AG04449 (cell line): ENCODE measurements at regions not wholly inside any gene's neighbourhood (a gene's known extent, or its start where the extent isn't known, plus 50 kb on each side); places are given as distances from the start of the nearest gene placed in this dataset.

ENCODE experiments used
- CTCF ChIA-PET: fragments of 350-600 bp; formaldehyde crosslinking; extraction: SDS; loops from one replicate; lab custom pipeline; 2021; ENCODE audit warnings: antibody characterized with exemption; lab: Yijun Ruan, JAX
- POLR2A ChIA-PET: fragments of 400-600, 350-600 bp; formaldehyde crosslinking; extraction: SDS; loops from one replicate; lab custom pipeline; 2020; ENCODE audit warnings: antibody characterized with exemption, inconsistent platforms; lab: Yijun Ruan, JAX
- DNase-seq: peaks from one replicate; pipeline ENCODE4 v3.0.0-alpha.2; 2010; ENCODE audit warnings: low read depth, low spot score
- H3K4me3 ChIP-seq: 2 replicates; pipeline ENCODE4 v1.5.1; 2011; ENCODE audit warnings: low read depth, mild to moderate bottlenecking, control low read depth, low read length
- CTCF ChIP-seq: IDR thresholded peaks from one replicate; pipeline ENCODE4 v1.5.1; 2011; ENCODE audit warnings: mild to moderate bottlenecking, moderate library complexity, low read length, control low read depth, inconsistent platforms; ENCODE audit not compliant: insufficient read depth; ENCODE audit errors: missing control alignments

DNA sequence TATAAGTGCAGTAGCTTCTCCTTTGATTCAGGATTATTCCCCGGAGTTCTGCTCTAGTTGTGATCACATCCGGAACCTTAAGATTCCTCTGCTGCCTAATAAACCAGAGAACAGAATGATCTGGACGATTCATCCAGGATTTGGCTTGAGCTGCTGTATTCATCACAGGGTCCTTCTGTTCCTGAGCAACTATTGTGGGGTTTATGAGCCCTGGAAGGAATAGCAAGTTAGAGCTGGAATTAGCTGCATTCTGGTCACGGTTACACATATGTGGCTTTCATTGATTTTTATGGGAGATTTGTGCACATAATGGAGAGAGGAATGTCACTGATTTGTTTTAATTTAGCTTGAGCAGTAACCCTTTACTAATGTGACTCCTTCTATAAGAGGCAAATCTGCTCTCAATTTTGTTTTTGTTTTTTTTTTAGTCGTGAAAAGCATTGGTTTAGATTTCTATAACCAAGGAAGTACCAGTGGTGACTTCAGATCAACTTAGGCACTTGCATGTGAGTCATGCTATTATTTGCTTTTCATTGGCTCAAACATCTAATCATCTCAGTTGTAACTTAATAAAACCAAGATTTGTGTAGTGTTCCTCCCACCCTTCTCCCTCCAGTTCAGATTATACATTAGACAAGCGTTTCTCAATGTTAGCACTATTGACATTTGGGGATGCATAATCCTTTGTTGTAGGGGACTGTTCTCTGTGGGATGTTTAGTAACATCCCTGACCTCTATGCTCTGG, 148.5 kb downstream of the OTOL1 start:
- ChIA-PET CTCF (no interaction called here), POLR2A (no interaction called here)
- TF ChIP-seq CTCF: no peak
- H3K4me3 ChIP-seq: no peak overlapping the region
- no peak for DNase-seq

DNA sequence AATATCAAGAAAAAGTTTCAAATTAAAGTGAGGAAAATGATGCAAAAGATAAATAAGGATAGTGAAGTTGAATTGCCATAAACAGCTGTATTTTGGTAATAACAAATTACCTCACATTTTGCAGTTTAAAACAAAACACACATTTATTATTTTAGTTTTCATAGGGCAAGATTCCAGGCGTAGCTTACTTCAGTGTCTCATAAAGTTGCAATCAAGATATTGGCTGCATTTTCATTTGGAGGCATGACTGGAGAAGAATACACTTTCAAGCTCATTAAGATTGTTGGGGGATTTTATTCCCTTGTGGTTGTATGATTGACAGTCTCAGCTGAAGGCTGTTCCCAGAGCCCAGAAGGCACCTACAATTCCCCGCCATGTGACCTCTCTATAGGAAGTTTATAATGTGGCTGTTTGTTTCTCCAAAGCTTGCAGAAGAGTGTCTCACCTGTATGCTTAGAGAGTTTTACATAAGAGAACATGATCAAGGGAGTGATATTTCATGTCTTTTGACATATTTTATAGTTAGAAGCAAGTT, 151.4 kb downstream of the OTOL1 start:
- ChIA-PET CTCF (no interaction called here), POLR2A (no interaction called here)
- TF ChIP-seq CTCF: no peak
- DNase-seq: no peak
- H3K4me3 ChIP-seq: no peak overlapping the region

DNA sequence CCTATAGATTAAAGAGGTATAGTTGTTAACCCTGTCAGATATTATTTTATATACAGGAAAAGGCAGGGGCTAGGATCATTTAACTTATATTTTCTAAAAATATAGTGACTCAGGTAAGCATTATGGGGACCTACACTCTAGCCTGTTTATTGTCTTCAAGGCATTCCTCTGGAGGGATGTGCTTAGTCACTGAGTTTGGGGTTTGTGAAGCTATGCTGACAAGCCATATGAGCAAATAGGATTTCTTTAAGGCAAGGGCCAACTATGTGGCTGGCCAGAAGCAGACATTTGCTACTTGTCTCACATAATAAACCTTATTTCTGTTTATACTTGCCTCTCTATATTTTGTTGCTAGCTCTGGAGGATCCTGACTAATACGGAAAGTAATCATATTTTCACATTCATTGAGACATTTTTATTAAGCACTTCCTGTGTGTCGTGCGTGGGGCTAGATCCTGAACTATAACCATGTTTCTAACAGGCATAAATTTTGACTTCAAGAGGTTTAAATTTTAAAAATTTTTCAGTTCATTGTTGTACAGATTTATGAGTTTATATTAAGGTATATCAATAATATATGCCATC, 153.4 kb downstream of the OTOL1 start:
- ChIA-PET CTCF (no interaction called here), POLR2A (no interaction called here)
- H3K4me3 ChIP-seq: no peak overlapping the region
- DNase-seq: no peak
- no peak for TF ChIP-seq CTCF

GRCh38 chr3:161657786-161658185, 161.2 kb downstream of the OTOL1 start:
- CTCF ChIA-PET: no interaction called here
- POLR2A ChIA-PET: no interaction called here
- no peak for TF ChIP-seq CTCF
- no peak for DNase-seq
- H3K4me3 ChIP-seq: no peak overlapping the region

GRCh38 chr3:161671141-161671540, 174.5 kb downstream of the OTOL1 start:
- no peak for TF ChIP-seq CTCF
- H3K4me3 ChIP-seq: no peak overlapping the region
- CTCF ChIA-PET: no interaction called here
- POLR2A ChIA-PET: no interaction called here
- DNase-seq: no peak

DNA sequence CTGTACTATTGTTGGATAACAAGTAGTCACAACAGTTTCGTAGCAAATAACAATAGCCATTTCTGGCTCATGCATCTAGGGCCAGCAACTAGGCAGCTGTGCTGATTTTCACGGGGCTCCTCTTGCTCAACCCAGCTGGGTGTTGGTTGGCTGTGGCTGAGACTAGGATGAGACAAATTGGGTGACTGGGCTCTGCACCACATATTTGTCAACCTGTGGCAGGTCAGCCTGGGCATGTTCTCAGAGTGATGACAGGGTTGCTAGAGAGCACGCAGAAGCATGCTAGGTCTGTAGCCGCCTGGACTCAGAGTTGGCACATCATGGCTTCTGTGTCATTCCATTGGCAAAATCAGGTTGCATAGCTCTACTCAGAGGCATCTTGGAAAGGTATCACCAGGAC, 175.9 kb downstream of the OTOL1 start:
- no peak for TF ChIP-seq CTCF
- H3K4me3 ChIP-seq: no peak overlapping the region
- ChIA-PET POLR2A (no interaction called here), CTCF (no interaction called here)
- no peak for DNase-seq
